Endodermal cell (in vitro differentiated cells): ENCODE measurements at regions not wholly inside any gene's neighbourhood (a gene's known extent, or its start where the extent isn't known, plus 50 kb on each side); places are given as distances from the start of the nearest gene placed in this dataset.

ENCODE experiments used
- DNase-seq: peaks from one replicate; pipeline ENCODE4 v3.0.0-alpha.2; 2017
- H3K27ac ChIP-seq: 2 replicates; pipeline ENCODE4 v1.5.1; 2013; ENCODE audit warnings: mild to moderate bottlenecking, low read depth, low read length, moderate library complexity
- H3K27me3 ChIP-seq: 2 replicates; pipeline ENCODE4 v1.6.1; 2013; ENCODE audit warnings: mild to moderate bottlenecking, low read length, moderate library complexity; ENCODE audit not compliant: insufficient read depth, control insufficient read depth, poor library complexity, severe bottlenecking
- H3K36me3 ChIP-seq: 2 replicates; pipeline ENCODE4 v1.7.0; 2013; ENCODE audit warnings: mild to moderate bottlenecking, low read length, moderate library complexity; ENCODE audit not compliant: control insufficient read depth, insufficient read depth
- H3K4me1 ChIP-seq: one replicate; pipeline ENCODE4 v1.7.0; 2013; ENCODE audit warnings: low read length; ENCODE audit not compliant: control insufficient read depth, insufficient read depth
- H3K4me3 ChIP-seq: 2 replicates; pipeline ENCODE4 v1.5.1; 2013; ENCODE audit warnings: mild to moderate bottlenecking, low read length, moderate library complexity
- H3K9ac ChIP-seq: 2 replicates; pipeline ENCODE4 v1.6.1; 2013; ENCODE audit warnings: mild to moderate bottlenecking, low read length, moderate library complexity; ENCODE audit not compliant: poor library complexity, severe bottlenecking; ENCODE audit errors: extremely low read depth
- H3K9me3 ChIP-seq: 2 replicates; pipeline ENCODE4 v1.6.1; 2013; ENCODE audit warnings: mild to moderate bottlenecking, low read length, moderate library complexity; ENCODE audit not compliant: control insufficient read depth
- H3K27ac Mint-ChIP-seq: 2 replicates; pipeline ENCODE4 v1.8.0; 2020; ENCODE audit warnings: mixed read lengths
- H3K27me3 Mint-ChIP-seq: 2 replicates; pipeline ENCODE4 v1.8.0; 2021; ENCODE audit warnings: mild to moderate bottlenecking, mixed read lengths; ENCODE audit not compliant: insufficient read depth
- H3K36me3 Mint-ChIP-seq: 2 replicates; pipeline ENCODE4 v1.8.0; 2020; ENCODE audit warnings: low read depth, mixed read lengths
- H3K4me1 Mint-ChIP-seq: 2 replicates; pipeline ENCODE4 v1.8.0; 2020; ENCODE audit warnings: mixed read lengths
- H3K4me3 Mint-ChIP-seq: 2 replicates; pipeline ENCODE4 v1.8.0; 2020; ENCODE audit warnings: mild to moderate bottlenecking, moderate library complexity, mixed read lengths
- H3K9me3 Mint-ChIP-seq: 2 replicates; pipeline ENCODE4 v1.8.0; 2020; ENCODE audit warnings: mild to moderate bottlenecking, mixed read lengths
- WGBS, 2 experiments: methylation state at CpG; one replicate each; pipeline versions ENCODE4 v1.1.5 to v1.1.7; 2013; ENCODE audit warnings: missing lambda C conversion rate in 2 of 2, mixed read lengths in 1 of 2; ENCODE audit not compliant: insufficient coverage in 1 of 2, insufficient read length in 1 of 2; 5-methylcytosine and 5-hydroxymethylcytosine counted together
- TF ChIP-seq, protein P1 (sequence below): fragments of 200-600 bp; sonication (generic); conservative IDR thresholded peaks from 2 replicates; pipeline ENCODE4 v1.5.0; 2021; ENCODE audit warnings: antibody characterized with exemption, mild to moderate bottlenecking

DNA sequence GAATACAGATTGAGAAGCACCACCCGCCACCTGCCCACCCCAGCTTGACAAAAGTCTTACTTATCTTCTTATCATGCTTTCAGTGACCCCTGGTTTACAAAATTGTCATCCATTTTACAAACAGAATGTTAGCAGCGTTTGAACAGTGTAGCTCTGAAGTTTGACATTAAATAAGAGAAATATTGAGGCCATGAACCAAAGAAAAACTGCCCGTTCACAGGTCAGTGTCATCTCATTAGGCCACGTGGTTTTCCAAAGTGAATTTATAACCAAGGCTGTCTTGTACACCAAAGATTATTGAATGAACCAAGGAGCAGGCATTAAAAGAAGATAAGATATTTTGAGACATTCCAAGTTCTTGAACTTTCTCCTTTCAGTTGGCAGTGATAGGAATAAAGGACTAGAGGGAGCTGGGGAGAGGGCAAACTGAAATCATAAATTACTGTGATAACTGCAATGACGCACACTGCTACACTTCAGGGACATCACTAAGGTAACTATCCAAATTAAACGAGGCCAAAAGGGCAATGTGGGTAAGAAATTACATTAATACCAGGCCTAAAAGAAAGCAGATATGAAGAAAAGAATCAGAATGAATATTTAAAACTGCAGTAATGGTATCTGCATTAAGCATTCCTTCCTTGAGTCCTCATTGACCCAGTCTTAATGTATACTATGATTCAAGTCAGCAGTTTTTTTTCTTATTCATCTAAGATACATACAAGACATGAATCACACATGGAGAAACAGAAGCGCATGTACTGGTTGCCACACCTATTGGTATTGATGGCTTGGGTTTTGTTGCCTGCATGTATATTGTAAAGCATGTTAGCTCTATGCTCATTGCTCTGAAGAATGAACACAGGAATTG lies 159.8 kb upstream of the ARG1 start:
- Mint-ChIP-seq H3K27me3 (peaks cover 8% of the 10 kb centered on the region), H3K9me3 (peaks cover 9% of the 10 kb centered on the region), H3K4me1 (peaks cover 1% of the 10 kb centered on the region), H3K36me3 (peaks cover 5% of the 10 kb centered on the region), H3K27ac (no peak overlapping the region), H3K4me3 (no peak overlapping the region)
- DNase-seq = no peak
- Histone ChIP-seq H3K27me3 (no peaks in the 10 kb centered on the region), H3K36me3 (no peaks in the 10 kb centered on the region), H3K4me1 (no peaks in the 10 kb centered on the region), H3K27ac (no peak overlapping the region), H3K9me3 (peaks cover 10% of the 10 kb centered on the region), H3K4me3 (no peak overlapping the region), H3K9ac (no peak overlapping the region)
- WGBS, 2 experiments = 88 to 94% methylated on average over 4 to 7 of the region's 7 CpGs
- TF ChIP-seq, protein P1, sequence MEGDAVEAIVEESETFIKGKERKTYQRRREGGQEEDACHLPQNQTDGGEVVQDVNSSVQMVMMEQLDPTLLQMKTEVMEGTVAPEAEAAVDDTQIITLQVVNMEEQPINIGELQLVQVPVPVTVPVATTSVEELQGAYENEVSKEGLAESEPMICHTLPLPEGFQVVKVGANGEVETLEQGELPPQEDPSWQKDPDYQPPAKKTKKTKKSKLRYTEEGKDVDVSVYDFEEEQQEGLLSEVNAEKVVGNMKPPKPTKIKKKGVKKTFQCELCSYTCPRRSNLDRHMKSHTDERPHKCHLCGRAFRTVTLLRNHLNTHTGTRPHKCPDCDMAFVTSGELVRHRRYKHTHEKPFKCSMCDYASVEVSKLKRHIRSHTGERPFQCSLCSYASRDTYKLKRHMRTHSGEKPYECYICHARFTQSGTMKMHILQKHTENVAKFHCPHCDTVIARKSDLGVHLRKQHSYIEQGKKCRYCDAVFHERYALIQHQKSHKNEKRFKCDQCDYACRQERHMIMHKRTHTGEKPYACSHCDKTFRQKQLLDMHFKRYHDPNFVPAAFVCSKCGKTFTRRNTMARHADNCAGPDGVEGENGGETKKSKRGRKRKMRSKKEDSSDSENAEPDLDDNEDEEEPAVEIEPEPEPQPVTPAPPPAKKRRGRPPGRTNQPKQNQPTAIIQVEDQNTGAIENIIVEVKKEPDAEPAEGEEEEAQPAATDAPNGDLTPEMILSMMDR = no peak

DNA sequence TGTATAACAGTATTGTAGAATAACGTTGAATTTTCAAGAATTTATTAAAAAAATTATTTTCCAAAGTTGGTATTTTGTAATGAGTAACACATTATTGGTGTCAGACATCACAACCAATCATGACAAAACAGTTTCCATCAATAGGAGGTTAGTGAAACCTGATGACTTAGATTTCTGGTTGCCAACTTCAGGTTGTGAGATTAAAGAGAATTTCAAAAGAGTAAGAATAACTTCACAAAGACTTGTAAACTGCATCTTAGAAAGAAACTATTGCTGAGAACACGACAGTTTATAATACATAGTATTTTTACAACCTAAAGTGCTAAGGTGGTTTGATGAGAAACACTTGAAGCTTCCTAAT lies 159.2 kb upstream of the ARG1 start:
- 79 to 100% methylated on average over 1 of the region's 2 CpGs for whole genome bisulfite sequencing, 2 experiments
- H3K4me1 Mint-ChIP-seq = no peaks in the 10 kb centered on the region

DNA sequence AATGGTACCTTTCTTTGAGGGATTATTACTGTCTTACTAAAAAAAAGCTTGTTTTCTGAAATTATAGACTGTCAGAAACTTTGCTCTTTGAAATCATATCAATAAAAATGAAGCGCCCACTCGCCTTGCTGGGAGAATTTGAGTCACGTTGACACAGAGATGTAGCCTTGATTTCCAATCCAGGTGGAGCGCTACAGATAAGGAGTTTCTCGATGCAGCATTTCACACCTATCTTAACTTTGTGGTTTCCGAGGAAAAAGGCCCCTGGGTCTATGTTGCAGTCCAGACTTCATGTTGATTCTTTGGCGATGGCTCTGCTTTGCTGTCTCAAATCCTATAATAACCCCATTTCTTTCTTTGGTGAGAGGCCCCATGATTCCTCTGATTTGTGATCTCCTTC lies 158.1 kb upstream of the ARG1 start:
- Histone ChIP-seq H3K9me3 (peaks cover 10% of the 10 kb centered on the region), H3K4me3 (no peak overlapping the region), H3K36me3 (no peaks in the 10 kb centered on the region), H3K27me3 (no peaks in the 10 kb centered on the region), H3K4me1 (no peaks in the 10 kb centered on the region), H3K9ac (no peak overlapping the region), H3K27ac (no peak overlapping the region)
- WGBS, 2 experiments = 83 to 93% methylated on average over 7 of the region's 7 CpGs
- no peak overlapping the region for H3K27ac Mint-ChIP-seq
- H3K27me3 Mint-ChIP-seq = peaks cover 2% of the 10 kb centered on the region
- no peaks in the 10 kb centered on the region for H3K4me1 Mint-ChIP-seq
- H3K36me3 Mint-ChIP-seq = peaks cover 5% of the 10 kb centered on the region
- no peak overlapping the region for H3K4me3 Mint-ChIP-seq
- no peak for DNase-seq
- peaks cover 9% of the 10 kb centered on the region for H3K9me3 Mint-ChIP-seq
- TF ChIP-seq, protein P1 = no peak

More for the DNA sequence above, 159.2 kb upstream of the ARG1 start:
- Mint-ChIP-seq H3K4me3 (no peak overlapping the region), H3K9me3 (peaks cover 9% of the 10 kb centered on the region), H3K27ac (no peak overlapping the region), H3K36me3 (peaks cover 5% of the 10 kb centered on the region), H3K27me3 (peaks cover 6% of the 10 kb centered on the region)
- Histone ChIP-seq H3K9me3 (peaks cover 10% of the 10 kb centered on the region), H3K27ac (no peak overlapping the region), H3K27me3 (no peaks in the 10 kb centered on the region), H3K4me1 (no peaks in the 10 kb centered on the region), H3K36me3 (no peaks in the 10 kb centered on the region), H3K4me3 (no peak overlapping the region), H3K9ac (no peak overlapping the region)
- no peak for DNase-seq
- TF ChIP-seq, protein P1 = no peak
